Gastrocnemius medialis (tissue), 4 donors: ENCODE measurements at regions not wholly inside any gene's neighbourhood (a gene's known extent, or its start where the extent isn't known, plus 50 kb on each side); places are given as distances from the start of the nearest gene placed in this dataset.

Experiments used
- POLR2A ChIP-seq, 2 donors: fragments of 450-650 bp; IDR thresholded peaks; one replicate each; pipeline ENCODE4 v1.6.1; 2017; ENCODE audit warnings: antibody characterized with exemption in 2 of 2, mild to moderate bottlenecking in 2 of 2, moderate library complexity in 2 of 2
- TF ChIP-seq, protein P1 (sequence below), 5 experiments: fragments of 450-650 bp in 3 of 5; fragments of 200-600 bp in 2 of 5; sonication (generic) in 2 of 5; IDR thresholded peaks in 4 of 5; conservative IDR thresholded peaks in 1 of 5; 1 replicate in 4 of 5; 2 replicates in 1 of 5; pipeline ENCODE4 v1.5.1; 2016 to 2019; ENCODE audit warnings: antibody characterized with exemption in 5 of 5, mild to moderate bottlenecking in 3 of 5, moderate library complexity in 3 of 5

- TF ChIP-seq, protein P1, sequence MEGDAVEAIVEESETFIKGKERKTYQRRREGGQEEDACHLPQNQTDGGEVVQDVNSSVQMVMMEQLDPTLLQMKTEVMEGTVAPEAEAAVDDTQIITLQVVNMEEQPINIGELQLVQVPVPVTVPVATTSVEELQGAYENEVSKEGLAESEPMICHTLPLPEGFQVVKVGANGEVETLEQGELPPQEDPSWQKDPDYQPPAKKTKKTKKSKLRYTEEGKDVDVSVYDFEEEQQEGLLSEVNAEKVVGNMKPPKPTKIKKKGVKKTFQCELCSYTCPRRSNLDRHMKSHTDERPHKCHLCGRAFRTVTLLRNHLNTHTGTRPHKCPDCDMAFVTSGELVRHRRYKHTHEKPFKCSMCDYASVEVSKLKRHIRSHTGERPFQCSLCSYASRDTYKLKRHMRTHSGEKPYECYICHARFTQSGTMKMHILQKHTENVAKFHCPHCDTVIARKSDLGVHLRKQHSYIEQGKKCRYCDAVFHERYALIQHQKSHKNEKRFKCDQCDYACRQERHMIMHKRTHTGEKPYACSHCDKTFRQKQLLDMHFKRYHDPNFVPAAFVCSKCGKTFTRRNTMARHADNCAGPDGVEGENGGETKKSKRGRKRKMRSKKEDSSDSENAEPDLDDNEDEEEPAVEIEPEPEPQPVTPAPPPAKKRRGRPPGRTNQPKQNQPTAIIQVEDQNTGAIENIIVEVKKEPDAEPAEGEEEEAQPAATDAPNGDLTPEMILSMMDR (IDR thresholded peaks at IDR 0.05 in 4 of 5, conservative IDR thresholded peaks at IDR 0.05 in 1 of 5): no peak
- TF ChIP-seq POLR2A (IDR thresholded peaks at IDR 0.05): no peak
These were observed 760.2 kb downstream of the BRD1 start for GRCh38 chr22:49067504-49067903.
